ENCODE measurements at regions not wholly inside any gene's neighbourhood (a gene's known extent, or its start where the extent isn't known, plus 50 kb on each side); places are given as distances from the start of the nearest gene placed in this dataset.

GRCh38 chr2:120993661-120994060 lies 258.0 kb downstream of the GLI2 start:
- 83% methylated on average over 9 of the region's 9 CpGs for WGBS (ENCODE audit: low lambda C conversion rate, missing lambda C conversion rate)
- Histone ChIP-seq H4K20me1 (ENCODE audit: insufficient read depth, poor library complexity, severe bottlenecking) (no peaks in the 10 kb centered on the region), H3K9me3 (ENCODE audit: low read depth) (no peaks in the 10 kb centered on the region), H3K4me3 (no peak overlapping the region), H3K79me2 (no peaks in the 10 kb centered on the region), H3K27me3 (no peaks in the 10 kb centered on the region), H3K36me3 (replicated peaks; ENCODE audit: insufficient read depth, low read depth) (no peaks in the 10 kb centered on the region), H3K27ac (no peak overlapping the region), H3K9me2 (replicated peaks; ENCODE audit: insufficient read depth) (no peaks in the 10 kb centered on the region), H2AFZ (no peak overlapping the region), H3K4me1 (ENCODE audit: insufficient read depth) (no peaks in the 10 kb centered on the region), H3K4me2 (no peak overlapping the region)
- no peak for TF ChIP-seq EZH2 (IDR thresholded peaks at IDR 0.05; ENCODE audit: borderline replicate concordance)
- TF ChIP-seq CTCF (IDR thresholded peaks at IDR 0.05; ENCODE audit: poor library complexity), result no peak
- TF ChIP-seq EZH2phosphoT487 (IDR thresholded peaks at IDR 0.05; ENCODE audit: low read depth, severe bottlenecking, unreplicated experiment), result no peak
- no peak for DNase-seq (ENCODE audit: low spot score)

- DNase-seq (ENCODE audit: low spot score), result no peak
- Histone ChIP-seq H3K4me3 (no peak overlapping the region), H3K9me3 (ENCODE audit: low read depth) (no peaks in the 10 kb centered on the region), H3K9me2 (replicated peaks; ENCODE audit: insufficient read depth) (no peaks in the 10 kb centered on the region), H4K20me1 (ENCODE audit: insufficient read depth, poor library complexity, severe bottlenecking) (no peaks in the 10 kb centered on the region), H3K36me3 (replicated peaks; ENCODE audit: insufficient read depth, low read depth) (no peaks in the 10 kb centered on the region), H3K4me2 (no peak overlapping the region), H3K27ac (no peak overlapping the region), H3K79me2 (no peaks in the 10 kb centered on the region), H3K27me3 (no peaks in the 10 kb centered on the region), H2AFZ (no peak overlapping the region), H3K4me1 (ENCODE audit: insufficient read depth) (no peaks in the 10 kb centered on the region)
- TF ChIP-seq EZH2phosphoT487 (IDR thresholded peaks at IDR 0.05; ENCODE audit: low read depth, severe bottlenecking, unreplicated experiment) (no peak), EZH2 (IDR thresholded peaks at IDR 0.05; ENCODE audit: borderline replicate concordance) (no peak), CTCF (IDR thresholded peaks at IDR 0.05; ENCODE audit: poor library complexity) (no peak)
- 92% methylated on average over 14 of the region's 14 CpGs for WGBS (ENCODE audit: low lambda C conversion rate, missing lambda C conversion rate)
Observed at GRCh38 chr2:120994301-120994995, 258.8 kb downstream of the GLI2 start.

- Histone ChIP-seq H3K27me3 (no peaks in the 10 kb centered on the region), H3K4me1 (ENCODE audit: insufficient read depth) (no peaks in the 10 kb centered on the region), H3K9me3 (ENCODE audit: low read depth) (no peaks in the 10 kb centered on the region), H3K27ac (no peak overlapping the region), H2AFZ (no peak overlapping the region), H4K20me1 (ENCODE audit: insufficient read depth, poor library complexity, severe bottlenecking) (no peaks in the 10 kb centered on the region), H3K4me3 (no peak overlapping the region), H3K4me2 (no peak overlapping the region), H3K79me2 (no peaks in the 10 kb centered on the region), H3K36me3 (replicated peaks; ENCODE audit: insufficient read depth, low read depth) (no peaks in the 10 kb centered on the region), H3K9me2 (replicated peaks; ENCODE audit: insufficient read depth) (no peaks in the 10 kb centered on the region)
- DNase-seq (ENCODE audit: low spot score), result no peak
- TF ChIP-seq EZH2phosphoT487 (IDR thresholded peaks at IDR 0.05; ENCODE audit: low read depth, severe bottlenecking, unreplicated experiment) (no peak), EZH2 (IDR thresholded peaks at IDR 0.05; ENCODE audit: borderline replicate concordance) (no peak), CTCF (IDR thresholded peaks at IDR 0.05; ENCODE audit: poor library complexity) (no peak)
- 84% methylated on average over 7 of the region's 7 CpGs for WGBS (ENCODE audit: low lambda C conversion rate, missing lambda C conversion rate)
Observed at GRCh38 chr2:120995152-120995551, 259.5 kb downstream of the GLI2 start.
